ENCODE measurements at regions not wholly inside any gene's neighbourhood (a gene's known extent, or its start where the extent isn't known, plus 50 kb on each side); places are given as distances from the start of the nearest gene placed in this dataset.

GRCh38 chr2:21358976-21359375 is 235.2 kb downstream of the TDRD15 start:
- no peak for TF ChIP-seq CTCF (IDR thresholded peaks at IDR 0.05)
- TF ChIP-seq POLR2A (IDR thresholded peaks at IDR 0.05), result no peak

Data from testis (tissue), 2 donors.